ENCODE measurements at regions not wholly inside any gene's neighbourhood (a gene's known extent, or its start where the extent isn't known, plus 50 kb on each side); places are given as distances from the start of the nearest gene placed in this dataset.
"Not testable (repeated sequence)": the region's sequence is repeated elsewhere in the genome, so short reads cannot be mapped to it uniquely, and the experiment has no call there.

GRCh38 chr1:104991702-104992101 lies 1242.0 kb downstream of the AMY1C start:
- no peak for DNase-seq

GRCh38 chr1:105000793-105001192 lies 1251.1 kb downstream of the AMY1C start:
- DNase-seq: no peak

GRCh38 chr1:105004515-105004914 lies 1254.8 kb downstream of the AMY1C start:
- DNase-seq: no peak

GRCh38 chr1:105005594-105006195 lies 1256.0 kb downstream of the AMY1C start:
- no peak for DNase-seq

- DNase-seq: no peak
Measured at GRCh38 chr1:105017587-105017986, 1267.9 kb downstream of the AMY1C start.

GRCh38 chr1:105023719-105024118 lies 1274.0 kb downstream of the AMY1C start:
- no peak for DNase-seq

- DNase-seq: no peak
Measured at GRCh38 chr1:105027838-105028471, 1278.3 kb downstream of the AMY1C start.

- DNase-seq: no peak
Measured at GRCh38 chr1:105072446-105072845, 1322.7 kb downstream of the AMY1C start.

- no peak for DNase-seq
Measured at GRCh38 chr1:105072850-105073249, 1323.2 kb downstream of the AMY1C start.

- no peak for DNase-seq
Measured at GRCh38 chr1:105073660-105074059, 1324.0 kb downstream of the AMY1C start.

- DNase-seq: no peak
Measured at GRCh38 chr1:105083611-105084010, 1333.9 kb downstream of the AMY1C start.

- no peak for DNase-seq
Measured at GRCh38 chr1:105087506-105087905, 1337.8 kb downstream of the AMY1C start.

- DNase-seq: no peak
Measured at GRCh38 chr1:105088166-105088565, 1338.5 kb downstream of the AMY1C start.

GRCh38 chr1:105093893-105094292 lies 1344.2 kb downstream of the AMY1C start:
- DNase-seq: not testable (repeated sequence)

- no peak for DNase-seq
Measured at GRCh38 chr1:105100102-105100501, 1350.4 kb downstream of the AMY1C start.

- DNase-seq: no peak
Measured at GRCh38 chr1:105101261-105101660, 1351.6 kb downstream of the AMY1C start.

- DNase-seq: no peak
Measured at GRCh38 chr1:105102371-105102770, 1352.7 kb downstream of the AMY1C start.

GRCh38 chr1:105122041-105122440 lies 1372.3 kb downstream of the AMY1C start:
- DNase-seq: no peak

- DNase-seq: no peak
Measured at GRCh38 chr1:105137543-105138457, 1388.1 kb downstream of the AMY1C start.

- no peak for DNase-seq
Measured at GRCh38 chr1:105138458-105138893, 1388.8 kb downstream of the AMY1C start.

GRCh38 chr1:105172788-105173187 lies 1423.1 kb downstream of the AMY1C start:
- DNase-seq: no peak

- DNase-seq: no peak
Measured at GRCh38 chr1:105180789-105181188, 1431.1 kb downstream of the AMY1C start.

GRCh38 chr1:105204836-105205371 lies 1455.2 kb downstream of the AMY1C start:
- DNase-seq: no peak
